Hematopoietic multipotent progenitor cell treated with erythropoietin and hydrocortisone succinate and interleukin-3 and kit ligand, for 6 days (in vitro differentiated cells): ENCODE measurements at regions not wholly inside any gene's neighbourhood (a gene's known extent, or its start where the extent isn't known, plus 50 kb on each side); places are given as distances from the start of the nearest gene placed in this dataset.
"Not testable (repeated sequence)": the region's sequence is repeated elsewhere in the genome, so short reads cannot be mapped to it uniquely, and the experiment has no call there.

ENCODE experiments used
- DNase-seq: peaks from one replicate; pipeline ENCODE4 v3.0.0-alpha.2; 2015

GRCh38 chr1:219863816-219864215 lies 64.5 kb downstream of the SLC30A10 start:
- not testable (repeated sequence) for DNase-seq

- DNase-seq: no peak
These were observed 66.0 kb downstream of the SLC30A10 start for GRCh38 chr1:219862366-219862765.

GRCh38 chr1:219858980-219859379 lies 69.4 kb downstream of the SLC30A10 start:
- no peak for DNase-seq

DNA sequence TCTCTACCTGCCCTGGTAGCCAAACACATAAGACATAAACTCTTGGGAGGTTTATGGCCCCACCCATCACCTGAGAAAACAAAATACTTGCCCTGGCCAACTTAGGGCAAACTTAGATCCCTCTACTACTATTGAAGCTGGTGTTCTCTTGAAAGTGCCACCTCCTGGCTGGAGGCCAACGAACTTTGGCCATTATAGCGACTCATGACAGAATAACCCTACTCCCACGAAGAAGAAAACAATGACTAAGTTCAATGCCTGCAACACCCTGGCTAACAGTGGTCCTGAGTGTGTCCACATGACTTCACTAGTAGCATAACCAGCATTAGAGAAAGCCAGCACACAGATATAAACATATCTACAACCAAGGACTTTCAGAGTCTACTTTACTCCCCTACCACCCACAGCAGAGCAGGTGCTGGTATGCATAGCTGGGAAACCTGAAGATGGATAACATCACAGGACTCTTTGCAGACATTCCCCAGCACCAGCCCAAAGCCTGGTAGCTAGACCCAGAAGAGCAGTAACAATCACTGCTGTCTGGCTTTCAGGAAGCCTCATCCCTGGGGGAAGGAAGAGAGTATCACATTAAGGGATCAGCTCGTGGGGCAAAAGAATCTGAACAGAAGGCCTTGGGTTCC lies 81.0 kb downstream of the SLC30A10 start:
- DNase-seq: no peak

DNA sequence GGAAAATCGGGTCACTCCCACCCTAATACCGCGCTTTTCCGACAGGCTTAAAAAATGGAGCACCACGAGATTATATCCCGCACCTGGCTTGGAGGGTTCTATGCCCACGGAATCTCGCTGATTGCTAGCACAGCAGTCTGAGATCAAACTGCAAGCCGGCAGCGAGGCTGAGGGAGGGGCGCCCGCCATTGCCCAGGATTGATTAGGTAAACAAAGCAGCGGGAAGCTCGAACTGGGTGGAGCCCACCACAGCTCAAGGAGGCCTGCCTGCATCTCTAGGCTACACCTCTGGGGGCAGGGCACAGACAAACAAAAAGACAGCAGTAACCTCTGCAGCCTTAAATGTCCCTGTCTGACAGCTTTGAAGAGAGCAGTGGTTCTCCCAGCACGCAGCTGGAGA lies 88.8 kb downstream of the SLC30A10 start:
- not testable (repeated sequence) for DNase-seq

DNA sequence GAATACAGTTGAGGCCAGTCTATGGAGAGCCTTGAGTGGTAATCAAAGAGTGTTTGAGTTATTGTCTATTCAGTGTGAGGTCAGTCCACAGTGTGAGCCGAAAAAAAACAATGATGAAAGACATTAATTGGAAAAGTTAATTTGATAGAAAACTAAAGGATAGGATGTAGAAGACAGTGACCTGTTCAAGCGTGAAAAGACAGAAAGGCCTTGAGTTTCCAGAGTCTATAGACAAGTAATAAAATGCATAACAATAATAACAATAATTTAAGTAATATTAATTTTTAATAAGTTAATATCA lies 90.4 kb downstream of the SLC30A10 start:
- no peak for DNase-seq

- peak; percentile 75 for DNase-seq
These were observed 90.9 kb downstream of the SLC30A10 start for GRCh38 chr1:219837274-219837993.

GRCh38 chr1:219834314-219834917 lies 93.9 kb downstream of the SLC30A10 start:
- no peak for DNase-seq

DNA sequence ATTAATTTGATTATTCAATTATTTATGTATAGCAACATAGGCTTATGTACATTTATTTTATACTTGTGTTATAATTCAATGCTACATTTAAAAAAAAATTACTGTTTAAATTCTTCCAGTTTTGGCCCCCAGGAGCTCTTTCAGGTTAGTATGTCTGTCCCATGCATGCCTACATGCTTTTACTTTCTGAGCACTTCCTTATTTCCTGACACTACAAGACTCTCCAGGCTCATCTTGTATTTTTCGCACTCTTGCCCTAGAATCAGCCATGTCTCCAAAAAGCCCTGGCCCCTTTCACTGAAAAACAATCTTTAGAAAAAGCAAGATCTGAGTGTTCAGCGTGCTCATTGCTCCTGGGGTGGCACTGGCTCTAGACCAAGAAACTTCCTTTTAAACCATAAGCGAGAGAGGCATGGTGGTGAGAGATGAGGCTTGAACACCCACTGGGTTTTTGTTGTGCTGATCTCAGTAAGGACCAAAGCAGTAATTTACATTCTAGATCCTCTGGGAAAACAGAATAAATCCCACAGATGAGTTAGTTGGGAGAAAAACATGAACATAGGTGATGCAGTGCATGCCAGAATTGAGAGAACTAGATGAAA lies 95.0 kb downstream of the SLC30A10 start:
- DNase-seq: no peak

- no peak for DNase-seq
These were observed 102.1 kb downstream of the SLC30A10 start for GRCh38 chr1:219826290-219826689.

DNA sequence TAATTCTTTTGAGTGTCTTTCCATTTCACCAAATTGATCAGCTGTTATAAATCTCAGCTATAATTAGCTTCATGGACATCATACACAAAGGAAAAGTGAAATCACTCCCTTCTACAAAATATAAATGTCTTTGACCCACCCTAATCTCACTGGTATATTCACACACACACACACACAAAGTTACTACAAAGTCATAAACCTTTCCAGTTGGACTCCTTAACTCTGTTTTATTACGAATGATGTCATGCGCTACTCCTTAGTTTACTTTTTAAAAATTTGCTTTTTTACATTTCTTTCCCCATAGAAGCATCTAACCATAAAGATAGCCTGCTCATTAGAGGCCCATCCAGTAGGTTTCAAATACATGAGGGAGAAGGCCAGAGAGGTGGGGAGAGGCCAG lies 103.0 kb downstream of the SLC30A10 start:
- no peak for DNase-seq

DNA sequence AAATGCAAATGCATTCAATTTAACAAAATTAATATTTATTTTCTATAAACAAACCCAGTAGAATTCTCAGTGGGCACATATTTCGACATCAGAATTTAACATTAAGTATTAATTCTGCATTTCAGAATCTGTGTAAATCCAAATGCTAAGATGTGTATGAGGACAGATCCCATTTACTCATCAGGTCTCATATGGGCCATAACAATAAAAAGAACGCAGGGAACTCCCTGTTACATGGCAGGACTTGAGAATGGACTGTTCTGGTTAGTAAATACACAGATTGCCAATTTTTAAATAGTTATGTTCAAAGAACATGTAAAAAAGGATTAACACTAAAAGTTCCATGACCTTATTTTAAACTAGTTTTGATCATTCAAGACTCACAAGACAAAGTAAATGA lies 104.0 kb downstream of the SLC30A10 start:
- DNase-seq: no peak

GRCh38 chr1:219820551-219820950 lies 107.8 kb downstream of the SLC30A10 start:
- DNase-seq: no peak

GRCh38 chr1:219817914-219818313 lies 110.4 kb downstream of the SLC30A10 start:
- no peak for DNase-seq

DNA sequence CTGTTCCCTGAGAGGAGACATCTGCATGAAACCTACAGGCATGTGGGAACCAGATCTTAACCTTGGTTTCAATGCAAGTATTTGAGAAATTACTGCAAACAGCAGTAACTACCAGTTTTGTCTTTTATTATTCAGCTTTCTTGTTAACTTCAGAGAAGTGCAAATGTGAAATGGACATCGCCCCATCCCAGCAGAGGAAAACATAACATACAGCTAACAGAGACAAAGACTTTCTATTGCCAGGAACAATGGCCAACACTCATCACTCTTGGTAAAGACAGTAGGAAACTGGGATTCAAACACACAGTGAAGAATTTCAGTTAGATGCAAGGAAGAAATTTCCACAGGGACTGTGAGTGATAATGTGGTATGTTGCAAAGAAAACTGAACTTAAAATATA lies 115.1 kb downstream of the SLC30A10 start:
- no peak for DNase-seq

DNA sequence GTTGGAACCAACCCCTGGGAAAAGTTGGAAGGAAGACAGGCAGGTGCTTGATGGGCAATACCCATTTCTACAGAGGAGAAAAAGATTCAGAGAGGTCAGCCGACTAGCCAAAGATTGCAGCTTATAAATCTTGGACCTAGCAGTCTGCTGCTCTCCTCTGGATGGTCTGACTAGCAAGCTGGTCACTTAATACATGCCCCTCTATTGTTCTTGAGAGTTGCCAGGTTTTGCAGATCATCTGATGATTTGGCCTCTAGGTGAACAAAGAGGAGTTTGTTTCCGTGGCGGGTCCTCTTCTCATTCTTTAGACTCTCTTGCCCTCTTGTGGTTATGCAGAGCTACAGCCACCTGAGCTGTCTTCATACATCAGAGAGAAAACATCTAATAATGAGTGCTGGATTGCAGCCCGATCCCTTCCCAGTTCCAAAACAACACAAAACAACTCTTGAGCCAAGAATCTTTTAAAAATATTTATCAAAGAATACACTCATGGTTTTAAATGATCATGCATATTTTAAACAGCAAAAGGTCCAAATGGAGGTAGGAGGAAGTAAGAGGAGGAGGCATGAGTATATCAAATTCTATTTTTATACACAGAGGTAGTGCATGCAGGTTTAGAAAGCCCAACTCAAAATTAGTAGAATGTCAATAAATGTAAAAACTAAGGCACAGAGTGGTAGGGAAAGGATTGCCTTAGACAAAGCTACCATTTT lies 115.7 kb downstream of the SLC30A10 start:
- DNase-seq: peak; percentile 75

- DNase-seq: no peak
These were observed 116.3 kb downstream of the SLC30A10 start for GRCh38 chr1:219812086-219812485.

DNA sequence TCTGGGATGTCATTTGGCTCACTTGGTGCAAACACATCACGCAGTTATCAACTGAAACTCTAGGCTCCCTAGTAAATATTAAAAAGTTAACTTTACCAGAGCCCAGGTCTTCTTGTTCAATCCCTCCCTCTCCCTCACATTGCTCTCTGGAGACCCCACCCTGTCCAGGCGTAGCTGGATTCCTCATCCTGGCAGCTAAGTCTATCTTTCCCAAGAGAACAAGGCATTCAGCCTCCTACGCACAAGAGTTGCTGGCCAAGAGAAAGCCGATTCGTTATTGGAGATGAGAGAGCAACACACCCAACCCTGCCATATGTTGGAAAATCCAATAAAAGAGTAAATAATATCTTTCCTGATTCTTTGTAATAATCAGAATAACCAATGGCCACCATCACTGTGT lies 117.9 kb downstream of the SLC30A10 start:
- DNase-seq: no peak

DNA sequence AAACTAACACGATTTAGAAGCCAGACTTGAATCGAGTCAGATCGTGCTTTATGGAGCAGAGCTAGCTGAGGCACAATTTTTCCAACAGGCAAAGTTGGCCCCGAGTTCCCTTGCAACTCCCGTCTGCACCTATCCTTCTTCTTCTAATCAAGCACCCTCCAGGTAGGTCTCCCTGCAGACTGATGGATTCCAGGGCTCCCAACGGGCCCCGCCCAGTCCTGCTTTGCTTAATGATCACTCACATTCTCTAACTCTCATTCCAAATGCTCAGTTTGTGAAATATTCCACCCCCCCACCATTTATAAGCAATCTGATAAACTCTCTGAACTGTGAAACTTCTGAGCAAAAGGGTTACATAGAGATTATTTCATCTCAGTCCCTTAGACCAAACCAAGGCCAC lies 119.6 kb downstream of the SLC30A10 start:
- no peak for DNase-seq

DNA sequence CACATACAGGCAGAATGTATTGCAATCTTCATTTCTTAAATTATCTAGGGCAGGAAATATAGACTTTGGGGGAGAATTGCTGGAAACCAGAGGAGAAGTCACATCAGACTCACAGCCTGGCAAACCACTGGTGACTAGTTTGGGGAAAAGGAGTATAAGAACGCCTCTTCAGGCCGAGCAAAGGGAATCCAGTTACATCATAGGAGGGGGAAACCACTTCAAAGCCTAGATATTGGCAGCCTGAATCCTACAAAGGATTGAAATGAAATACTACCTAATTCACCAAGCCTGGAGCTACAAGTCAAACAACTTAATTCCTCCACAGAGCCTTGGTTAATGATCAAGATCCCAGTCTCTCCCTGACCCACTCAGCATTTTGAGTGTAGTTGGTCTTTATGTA lies 121.7 kb downstream of the SLC30A10 start:
- no peak for DNase-seq

GRCh38 chr1:219806020-219806419 lies 122.3 kb downstream of the SLC30A10 start:
- no peak for DNase-seq

- DNase-seq: no peak
These were observed 123.2 kb downstream of the SLC30A10 start for GRCh38 chr1:219805191-219805590.

DNA sequence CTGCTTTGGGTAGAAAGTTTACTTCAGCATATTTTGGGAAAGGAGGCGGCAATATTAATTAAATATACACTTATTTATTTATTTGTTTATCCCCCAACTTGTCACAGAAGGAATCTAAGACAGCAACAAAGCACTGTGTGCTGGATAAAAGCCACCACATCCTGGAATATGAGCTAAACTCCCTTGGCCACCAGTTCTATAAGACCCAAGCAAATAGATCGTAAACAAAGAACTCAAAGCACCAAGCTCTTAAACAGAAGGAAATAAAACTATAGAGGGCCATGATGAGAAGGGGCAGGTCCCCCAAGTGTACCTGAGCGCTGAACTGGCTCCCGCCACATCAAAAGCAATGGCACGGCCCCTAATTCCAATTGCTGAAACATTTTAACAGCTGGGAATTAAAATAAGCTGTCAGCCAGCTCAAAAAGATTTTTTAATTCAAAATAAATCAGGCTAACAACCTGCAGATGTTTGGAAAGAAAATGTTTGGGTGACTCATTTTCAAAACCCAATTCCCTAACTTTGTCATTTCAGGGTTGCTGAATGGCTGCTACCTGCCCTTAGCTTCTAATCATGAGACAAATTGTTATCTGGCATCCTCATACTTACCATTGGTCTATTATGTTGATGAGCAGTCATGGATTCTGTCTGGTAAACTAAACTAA lies 127.1 kb downstream of the SLC30A10 start:
- no peak for DNase-seq
